SU-DHL-6 (cell line): ENCODE measurements at regions not wholly inside any gene's neighbourhood (a gene's known extent, or its start where the extent isn't known, plus 50 kb on each side); places are given as distances from the start of the nearest gene placed in this dataset.

ENCODE experiments used
- CTCF ChIP-seq: fragments of 200-600 bp; sonication (generic); IDR thresholded peaks from one replicate; pipeline ENCODE4 v1.5.1; 2017; ENCODE audit warnings: antibody characterized with exemption, mild to moderate bottlenecking, low read length, moderate library complexity; ENCODE audit not compliant: insufficient read depth, poor library complexity, severe bottlenecking
- EZH2phosphoT487 ChIP-seq: fragments of 200-600 bp; sonication (generic), shearing (Covaris generic); conservative IDR thresholded peaks from 2 replicates; pipeline ENCODE4 v1.6.1; 2018; ENCODE audit warnings: mild to moderate bottlenecking, antibody characterized with exemption, low read length, moderate library complexity, mixed read lengths

GRCh38 chr13:83184819-83185218 lies 697.5 kb downstream of the SLITRK1 start:
- no peak for TF ChIP-seq CTCF
- no peak for TF ChIP-seq EZH2phosphoT487
